Stimulated activated CD8-positive, alpha-beta memory T cell treated with anti-CD3 and anti-CD28 coated beads, Interleukin-7, amount 100 ng/mL, for 48 hours (primary cell): ENCODE measurements at regions not wholly inside any gene's neighbourhood (a gene's known extent, or its start where the extent isn't known, plus 50 kb on each side); places are given as distances from the start of the nearest gene placed in this dataset.

Experiments
- DNase-seq, 2 donors: peaks; one replicate each; pipeline ENCODE4 v3.0.0-alpha.2; 2020; ENCODE audit warnings: low read depth in 1 of 2; ENCODE audit errors: extremely low read depth in 1 of 2

- DNase-seq: no peak
These were observed 75.8 kb downstream of the DAD1 start for GRCh38 chr14:22513066-22513812.

- no peak for DNase-seq
These were observed 76.8 kb downstream of the DAD1 start for GRCh38 chr14:22512106-22512814.

- no peak for DNase-seq
These were observed 78.4 kb downstream of the DAD1 start for GRCh38 chr14:22510527-22511110.

GRCh38 chr14:22509751-22510300, 79.2 kb downstream of the DAD1 start:
- no peak for DNase-seq

DNA sequence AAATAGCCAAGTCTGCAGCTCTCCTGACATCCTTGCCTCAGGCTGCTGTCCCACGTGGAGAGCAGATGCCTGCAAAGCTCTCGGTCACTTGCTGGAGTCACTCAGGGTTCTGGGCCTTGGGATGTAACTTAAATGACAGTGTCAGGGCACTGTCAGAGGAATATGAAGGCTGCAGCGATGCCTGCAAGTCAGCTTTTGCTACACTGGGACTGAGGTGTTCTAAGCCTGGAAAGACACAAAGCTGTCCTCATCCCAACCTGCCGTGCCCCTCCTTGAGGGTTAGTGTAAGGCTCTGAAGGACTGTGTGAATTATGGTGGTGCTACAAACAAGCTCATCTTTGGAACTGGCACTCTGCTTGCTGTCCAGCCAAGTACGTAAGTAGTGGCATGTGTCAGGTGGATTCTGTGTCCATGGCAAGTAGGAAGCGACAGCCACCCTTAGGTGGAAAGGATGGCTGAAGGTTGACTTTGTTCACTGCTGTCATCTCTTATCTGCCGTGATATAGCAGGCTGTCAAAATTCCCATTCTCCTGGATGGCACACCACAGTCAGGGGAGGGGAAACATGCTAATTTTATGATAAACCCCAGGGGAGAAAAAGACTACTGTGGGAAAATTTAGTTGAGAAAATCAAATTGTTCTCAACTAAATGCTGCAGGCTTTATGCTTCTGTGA, 79.9 kb downstream of the DAD1 start:
- DNase-seq: no peak

DNA sequence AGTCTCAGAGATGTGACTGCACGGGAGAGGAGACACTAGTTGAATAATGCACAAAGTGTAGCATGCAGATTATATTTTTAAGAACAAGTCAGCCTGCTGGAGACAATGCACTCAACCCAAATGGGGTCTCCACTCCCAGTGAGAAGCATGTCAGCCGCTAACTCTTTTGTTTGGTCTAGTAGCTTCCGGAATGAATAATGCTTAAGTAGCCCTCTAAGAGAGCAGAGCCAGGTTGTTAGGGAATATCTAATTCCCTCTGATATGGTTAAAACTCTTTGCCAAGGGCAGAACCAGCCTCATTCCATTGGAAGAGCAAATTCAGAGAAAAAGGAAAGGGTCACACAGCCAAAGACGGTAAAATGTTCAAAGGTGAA, 80.4 kb downstream of the DAD1 start:
- no peak for DNase-seq

DNA sequence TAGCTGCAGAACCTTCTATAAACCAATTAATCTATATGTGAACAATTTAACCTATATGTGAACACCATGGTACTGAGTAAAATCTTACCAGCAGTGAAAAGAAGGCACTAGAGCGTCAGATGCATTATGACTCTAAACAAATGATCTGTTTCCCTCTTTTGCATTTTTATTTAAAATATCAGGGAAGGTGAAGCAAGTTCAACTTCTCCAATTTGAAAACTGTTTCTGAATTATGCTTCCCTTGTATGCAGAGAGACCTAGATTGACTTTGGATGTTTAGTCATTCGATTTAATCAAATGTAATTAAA, 80.9 kb downstream of the DAD1 start:
- DNase-seq: no peak

- DNase-seq: no peak
These were observed 82.2 kb downstream of the DAD1 start for GRCh38 chr14:22506778-22507351.

DNA sequence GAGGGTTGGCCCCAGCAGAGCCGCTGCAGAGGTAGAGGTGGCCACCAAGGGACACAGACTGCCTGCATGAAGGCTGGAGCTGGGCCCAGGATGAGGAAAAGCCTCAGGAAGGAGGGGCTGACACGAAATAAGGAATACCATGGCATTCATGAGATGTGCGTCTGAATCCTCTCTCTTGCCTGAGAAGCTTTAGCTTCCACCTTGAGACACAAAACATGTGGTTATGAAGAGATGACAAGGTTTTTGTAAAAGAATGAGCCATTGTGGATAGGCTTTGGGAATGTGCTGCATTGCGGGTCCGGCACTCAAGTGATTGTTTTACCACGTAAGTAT, 82.7 kb downstream of the DAD1 start:
- DNase-seq: no peak

DNA sequence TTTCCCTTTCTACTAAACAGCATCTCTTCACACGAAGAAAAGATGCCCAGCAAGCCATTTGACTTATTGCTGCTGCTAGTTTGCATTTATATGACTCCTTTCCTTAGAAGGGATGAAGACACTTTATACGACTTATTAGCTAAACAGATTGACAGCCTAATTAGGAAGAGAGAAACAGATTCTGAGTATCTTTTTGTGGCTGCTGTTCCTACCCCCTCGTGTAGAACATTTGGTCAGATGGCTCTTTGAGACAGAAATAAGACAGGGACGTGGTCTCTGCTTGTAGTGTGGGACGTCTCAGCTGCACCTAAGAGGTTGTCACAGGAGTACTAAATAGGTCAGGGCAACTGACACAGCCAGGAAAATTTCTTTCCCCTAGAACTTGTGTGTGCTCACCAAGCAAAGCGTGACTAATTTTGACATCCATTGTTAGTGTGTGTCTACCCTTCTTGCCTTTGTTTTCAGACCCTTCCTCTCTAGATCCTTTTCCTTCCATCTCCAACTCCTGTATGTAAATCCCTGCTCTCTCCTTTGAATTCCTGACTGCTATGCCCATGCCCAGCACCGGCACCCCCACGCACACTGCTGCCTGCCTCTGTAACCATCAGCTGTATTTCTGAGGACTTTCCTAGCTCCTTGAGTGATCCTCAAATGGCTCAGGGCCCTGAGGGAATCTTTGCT, 83.2 kb downstream of the DAD1 start:
- DNase-seq: no peak

DNA sequence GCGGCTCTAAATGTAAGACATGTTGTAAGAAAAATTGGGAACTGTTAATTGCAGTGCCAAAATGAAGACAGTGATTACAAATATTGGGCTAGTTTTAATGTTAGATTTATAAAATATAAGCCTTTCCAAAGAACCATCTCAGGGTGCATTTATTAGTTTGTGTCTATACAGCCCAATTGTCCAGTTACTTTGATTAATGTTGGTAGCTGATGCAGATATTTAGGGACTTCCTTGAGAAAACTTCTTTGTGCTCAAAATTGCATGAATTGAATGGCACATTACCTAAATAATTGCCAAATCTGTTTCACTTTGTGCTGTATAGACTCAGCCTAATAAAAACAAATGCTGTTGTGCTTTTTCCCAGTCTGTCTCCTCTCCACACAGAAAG, 83.7 kb downstream of the DAD1 start:
- no peak for DNase-seq

- DNase-seq: no peak
These were observed 86.5 kb downstream of the DAD1 start for GRCh38 chr14:22502551-22502950.

- no peak for DNase-seq
These were observed 87.0 kb downstream of the DAD1 start for GRCh38 chr14:22502007-22502406.

GRCh38 chr14:22500954-22501726, 87.9 kb downstream of the DAD1 start:
- no peak for DNase-seq

DNA sequence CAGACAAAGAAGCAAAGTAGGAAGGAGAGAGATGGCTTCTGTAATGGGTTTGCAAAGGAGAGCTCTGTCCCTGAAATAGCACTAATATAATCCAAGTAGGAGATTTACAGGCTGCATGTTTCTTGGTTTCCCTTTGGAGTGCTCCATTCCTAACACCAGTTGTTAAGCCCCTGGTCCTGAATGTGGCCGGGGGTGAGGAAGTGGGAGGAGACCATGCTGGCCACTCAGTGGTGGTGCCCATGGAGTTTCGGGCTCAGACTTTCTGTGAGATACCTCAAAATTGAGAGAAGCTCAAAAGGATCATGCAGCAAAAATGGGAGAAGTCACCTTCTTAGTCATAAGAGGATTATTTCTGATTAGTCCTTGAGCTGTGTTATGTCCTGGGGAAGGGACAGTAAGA, 88.5 kb downstream of the DAD1 start:
- no peak for DNase-seq

DNA sequence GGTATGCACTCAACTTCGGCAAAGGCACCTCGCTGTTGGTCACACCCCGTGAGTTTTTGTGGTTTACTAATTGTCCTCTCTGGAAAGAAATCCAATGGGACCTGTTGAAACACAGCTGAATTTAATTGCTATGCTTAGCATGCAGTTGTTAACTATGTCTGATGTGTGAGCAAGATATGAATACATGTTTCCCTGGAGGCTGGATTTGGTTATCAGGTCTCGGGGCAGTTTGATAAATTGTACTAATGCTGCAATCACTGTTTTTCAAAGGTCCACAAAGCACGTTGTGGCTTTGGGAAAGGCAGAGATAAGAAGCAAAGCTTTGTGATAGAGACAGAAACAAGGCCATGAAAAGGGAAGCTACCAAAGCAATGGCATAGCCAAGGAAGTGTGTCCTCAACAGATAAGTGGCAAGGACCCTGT, 91.3 kb downstream of the DAD1 start:
- no peak for DNase-seq

DNA sequence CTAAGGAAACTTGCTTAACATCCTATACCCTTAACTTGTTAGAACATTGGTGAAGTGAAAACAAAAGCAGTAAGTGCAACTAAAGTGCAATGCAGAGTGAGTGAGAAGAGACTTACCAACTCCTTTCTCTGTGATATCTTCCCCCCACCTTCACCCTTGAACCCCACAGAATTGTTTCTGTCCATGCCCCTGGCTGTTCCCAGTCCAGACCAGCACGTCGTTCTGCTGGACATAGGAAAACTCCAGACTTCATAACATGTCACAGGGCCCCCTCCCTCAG, 91.9 kb downstream of the DAD1 start:
- no peak for DNase-seq

GRCh38 chr14:22494486-22495135, 94.4 kb downstream of the DAD1 start:
- no peak for DNase-seq

- no peak for DNase-seq
These were observed 95.3 kb downstream of the DAD1 start for GRCh38 chr14:22493753-22494152.
